ENCODE measurements at regions not wholly inside any gene's neighbourhood (a gene's known extent, or its start where the extent isn't known, plus 50 kb on each side); places are given as distances from the start of the nearest gene placed in this dataset.

DNA sequence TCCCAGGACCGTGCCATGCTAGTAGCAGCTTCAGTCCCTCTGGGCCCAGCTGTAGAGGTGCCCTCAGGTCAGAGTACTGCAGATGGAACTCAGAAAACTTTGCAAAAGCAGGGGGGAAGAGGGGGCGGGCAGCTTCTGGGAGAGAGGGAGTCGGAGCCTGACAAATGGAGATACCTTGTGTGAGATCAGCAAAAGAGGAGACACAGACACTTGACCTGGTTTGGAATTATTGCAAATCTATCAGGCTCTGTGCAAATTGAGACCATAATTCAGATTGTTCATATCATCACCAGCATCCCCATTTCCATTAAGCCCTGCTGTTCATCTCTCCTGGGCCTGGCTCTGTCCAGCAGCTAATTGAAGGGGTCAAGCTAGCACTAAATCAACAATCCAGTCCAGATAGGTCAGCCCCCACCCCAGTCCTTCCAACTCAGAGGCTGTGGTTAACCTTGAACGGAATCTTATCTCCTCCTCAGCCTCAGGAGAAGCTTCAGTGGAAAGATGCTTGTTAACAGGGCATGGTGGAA is 292.6 kb upstream of the PLET1 start:
- TF ChIP-seq, protein P1, sequence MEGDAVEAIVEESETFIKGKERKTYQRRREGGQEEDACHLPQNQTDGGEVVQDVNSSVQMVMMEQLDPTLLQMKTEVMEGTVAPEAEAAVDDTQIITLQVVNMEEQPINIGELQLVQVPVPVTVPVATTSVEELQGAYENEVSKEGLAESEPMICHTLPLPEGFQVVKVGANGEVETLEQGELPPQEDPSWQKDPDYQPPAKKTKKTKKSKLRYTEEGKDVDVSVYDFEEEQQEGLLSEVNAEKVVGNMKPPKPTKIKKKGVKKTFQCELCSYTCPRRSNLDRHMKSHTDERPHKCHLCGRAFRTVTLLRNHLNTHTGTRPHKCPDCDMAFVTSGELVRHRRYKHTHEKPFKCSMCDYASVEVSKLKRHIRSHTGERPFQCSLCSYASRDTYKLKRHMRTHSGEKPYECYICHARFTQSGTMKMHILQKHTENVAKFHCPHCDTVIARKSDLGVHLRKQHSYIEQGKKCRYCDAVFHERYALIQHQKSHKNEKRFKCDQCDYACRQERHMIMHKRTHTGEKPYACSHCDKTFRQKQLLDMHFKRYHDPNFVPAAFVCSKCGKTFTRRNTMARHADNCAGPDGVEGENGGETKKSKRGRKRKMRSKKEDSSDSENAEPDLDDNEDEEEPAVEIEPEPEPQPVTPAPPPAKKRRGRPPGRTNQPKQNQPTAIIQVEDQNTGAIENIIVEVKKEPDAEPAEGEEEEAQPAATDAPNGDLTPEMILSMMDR (IDR thresholded peaks at IDR 0.05; ENCODE audit: insufficient read depth, low read length, severe bottlenecking): no peak
- no peak for DNase-seq (ENCODE audit: low read depth)
- no peak for FAIRE-seq
- no peaks in the 10 kb centered on the region for H3K27me3 ChIP-seq (ENCODE audit: control insufficient read depth, insufficient read depth, low read length)
- H3K4me3 ChIP-seq (ENCODE audit: low read depth, low read length): no peak overlapping the region
- H3K36me3 ChIP-seq (ENCODE audit: control insufficient read depth, insufficient read depth, low read length): no peaks in the 10 kb centered on the region

DNA sequence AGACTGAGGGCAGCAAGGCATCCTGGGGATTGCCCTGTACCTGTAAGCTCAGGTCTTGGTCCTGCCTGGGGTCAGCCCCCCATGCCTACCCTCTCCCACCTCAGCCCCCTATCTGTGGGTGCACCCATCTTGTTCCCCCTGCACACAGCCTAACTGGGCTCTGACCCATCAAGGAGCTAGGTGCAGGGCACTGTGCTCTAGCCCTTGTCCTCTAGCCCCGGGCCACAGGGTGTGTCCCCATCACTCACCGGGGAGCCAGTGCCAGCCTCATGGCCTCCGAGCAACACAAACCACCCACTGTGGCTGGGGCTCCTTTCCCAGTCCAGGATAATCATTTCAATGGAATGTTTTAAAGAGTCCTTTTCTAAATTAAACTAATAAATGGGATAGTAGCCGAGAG is 293.9 kb upstream of the PLET1 start:
- no peak for FAIRE-seq
- no peak overlapping the region for H3K4me3 ChIP-seq (ENCODE audit: low read depth, low read length)
- H3K27me3 ChIP-seq (ENCODE audit: control insufficient read depth, insufficient read depth, low read length): no peaks in the 10 kb centered on the region
- H3K36me3 ChIP-seq (ENCODE audit: control insufficient read depth, insufficient read depth, low read length): no peaks in the 10 kb centered on the region
- TF ChIP-seq, protein P1 (IDR thresholded peaks at IDR 0.05; ENCODE audit: insufficient read depth, low read length, severe bottlenecking): no peak
- DNase-seq (ENCODE audit: low read depth): no peak

DNA sequence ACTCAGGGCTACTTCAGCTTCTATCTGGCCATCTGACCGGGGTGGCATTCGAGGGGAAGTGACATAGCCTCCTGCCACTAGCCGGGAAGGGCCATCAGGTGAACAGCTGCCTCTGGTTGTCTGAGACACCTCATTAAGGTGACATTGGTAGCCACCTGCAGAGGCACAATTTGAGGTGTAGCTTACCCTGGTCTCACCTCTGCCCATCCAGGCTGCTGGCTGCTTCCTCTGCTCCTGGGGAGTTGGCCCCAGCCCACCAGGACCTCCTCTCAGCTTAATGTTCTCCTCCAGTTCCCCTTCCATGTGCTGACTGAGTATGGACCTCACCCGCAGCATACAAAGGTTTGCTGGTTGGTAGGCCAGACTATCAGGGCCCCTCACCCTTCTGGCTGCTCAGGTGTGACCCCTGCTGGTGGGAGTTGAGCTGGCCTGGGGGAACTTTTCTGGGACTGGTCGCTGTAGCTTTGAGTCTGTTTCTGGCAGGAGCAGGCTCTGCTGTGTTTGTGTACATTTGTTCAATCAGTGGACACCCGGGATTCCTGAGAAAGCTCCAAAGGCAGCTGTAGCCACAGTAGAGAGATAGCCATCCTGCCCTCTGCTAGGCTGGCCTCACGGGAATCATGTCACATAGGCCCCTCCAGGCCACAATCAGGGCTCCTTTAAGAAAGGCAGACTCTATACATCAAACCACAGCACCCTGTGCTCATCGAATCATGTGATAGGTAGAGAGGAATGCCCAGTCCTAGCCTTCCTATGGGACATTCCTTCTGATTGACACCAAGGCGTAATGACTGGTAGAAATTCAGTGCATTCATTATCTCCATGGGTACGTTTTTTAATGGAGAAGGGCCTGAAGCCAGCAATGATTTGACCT is 295.1 kb upstream of the PLET1 start:
- H3K4me3 ChIP-seq (ENCODE audit: low read depth, low read length): no peak overlapping the region
- no peaks in the 10 kb centered on the region for H3K27me3 ChIP-seq (ENCODE audit: control insufficient read depth, insufficient read depth, low read length)
- DNase-seq (ENCODE audit: low read depth): peak; percentile 23
- FAIRE-seq: no peak
- TF ChIP-seq, protein P1 (IDR thresholded peaks at IDR 0.05; ENCODE audit: insufficient read depth, low read length, severe bottlenecking): peak; percentile 81
- H3K36me3 ChIP-seq (ENCODE audit: control insufficient read depth, insufficient read depth, low read length): no peaks in the 10 kb centered on the region

DNA sequence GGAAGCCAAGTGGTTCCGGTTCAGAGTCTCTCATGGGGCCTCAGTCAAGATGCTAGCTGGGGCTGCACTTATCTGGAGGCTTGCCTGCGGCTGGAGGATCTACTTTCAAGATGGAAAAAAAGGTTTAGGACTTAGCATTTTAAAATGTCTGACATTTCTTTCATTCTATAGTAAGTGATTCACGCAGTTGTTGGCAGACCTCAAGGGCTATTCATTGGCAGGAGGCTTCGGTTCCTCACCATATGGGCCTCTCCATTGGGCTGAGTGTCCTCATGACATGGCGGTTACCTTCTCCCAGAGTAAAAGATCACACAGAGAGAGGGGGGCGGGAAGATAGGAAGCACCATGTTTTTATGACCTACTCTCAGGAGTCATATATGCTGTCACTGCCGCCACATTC is 298.0 kb upstream of the PLET1 start:
- no peak for FAIRE-seq
- TF ChIP-seq, protein P1 (IDR thresholded peaks at IDR 0.05; ENCODE audit: insufficient read depth, low read length, severe bottlenecking): no peak
- no peaks in the 10 kb centered on the region for H3K36me3 ChIP-seq (ENCODE audit: control insufficient read depth, insufficient read depth, low read length)

DNA sequence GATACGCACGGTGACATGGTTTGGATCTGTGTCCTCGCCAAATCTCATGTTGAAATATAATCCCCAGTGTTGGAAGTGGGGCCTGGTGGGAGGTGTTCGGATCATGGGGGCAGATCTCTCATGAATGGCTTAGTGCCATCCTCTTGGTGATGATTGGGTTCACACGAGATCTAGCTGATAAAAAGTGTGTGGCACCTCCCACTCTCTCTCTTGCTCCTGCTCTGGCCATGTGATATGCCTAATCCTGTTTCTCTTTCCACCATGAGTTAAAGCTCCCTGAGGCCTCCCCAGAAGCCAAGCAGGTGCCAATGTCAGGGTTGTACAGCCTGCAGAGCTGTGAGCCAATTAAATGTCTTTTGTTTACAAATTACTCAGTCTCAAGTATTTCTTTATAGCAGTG is 303.1 kb upstream of the PLET1 start:
- DNase-seq (ENCODE audit: low read depth) (no peak), FAIRE-seq (no peak)
- Histone ChIP-seq H3K36me3 (ENCODE audit: control insufficient read depth, insufficient read depth, low read length) (no peaks in the 10 kb centered on the region), H3K27me3 (ENCODE audit: control insufficient read depth, insufficient read depth, low read length) (no peaks in the 10 kb centered on the region), H3K4me3 (ENCODE audit: low read depth, low read length) (no peak overlapping the region)
- TF ChIP-seq, protein P1 (IDR thresholded peaks at IDR 0.05; ENCODE audit: insufficient read depth, low read length, severe bottlenecking): no peak

More for the DNA sequence above, 298.0 kb upstream of the PLET1 start:
- DNase-seq (ENCODE audit: low read depth): no peak
- Histone ChIP-seq H3K27me3 (ENCODE audit: control insufficient read depth, insufficient read depth, low read length) (no peaks in the 10 kb centered on the region), H3K4me3 (ENCODE audit: low read depth, low read length) (no peak overlapping the region)

Data from bronchial epithelial cell (primary cell).